Retina (tissue), 1 donor: ENCODE measurements at regions not wholly inside any gene's neighbourhood (a gene's known extent, or its start where the extent isn't known, plus 50 kb on each side); places are given as distances from the start of the nearest gene placed in this dataset.

Experiments used
- DNase-seq: peaks from one replicate; pipeline ENCODE4 v3.0.0-alpha.2; 2016

GRCh38 chr5:98638111-98638510 is 135.4 kb upstream of the RGMB start:
- no peak for DNase-seq

- no peak for DNase-seq
These were observed 134.8 kb upstream of the RGMB start for GRCh38 chr5:98638701-98639100.

- DNase-seq: no peak
These were observed 134.2 kb upstream of the RGMB start for GRCh38 chr5:98639274-98639673.

GRCh38 chr5:98641671-98642070 is 131.8 kb upstream of the RGMB start:
- no peak for DNase-seq

GRCh38 chr5:98643569-98643968 is 129.9 kb upstream of the RGMB start:
- no peak for DNase-seq

GRCh38 chr5:98651715-98652114 is 121.7 kb upstream of the RGMB start:
- DNase-seq: no peak

GRCh38 chr5:98656125-98656795 is 117.2 kb upstream of the RGMB start:
- no peak for DNase-seq

GRCh38 chr5:98656796-98657195 is 116.7 kb upstream of the RGMB start:
- DNase-seq: no peak

- DNase-seq: no peak
These were observed 115.9 kb upstream of the RGMB start for GRCh38 chr5:98657559-98657958.

- no peak for DNase-seq
These were observed 109.9 kb upstream of the RGMB start for GRCh38 chr5:98663521-98663920.

- no peak for DNase-seq
These were observed 108.7 kb upstream of the RGMB start for GRCh38 chr5:98664736-98665135.

- no peak for DNase-seq
These were observed 93.5 kb upstream of the RGMB start for GRCh38 chr5:98679963-98680362.

- no peak for DNase-seq
These were observed 83.5 kb upstream of the RGMB start for GRCh38 chr5:98690002-98690401.

- DNase-seq: no peak
These were observed 78.6 kb upstream of the RGMB start for GRCh38 chr5:98694902-98695301.

GRCh38 chr5:98698359-98698758 is 75.1 kb upstream of the RGMB start:
- no peak for DNase-seq

GRCh38 chr5:98700730-98701129 is 72.7 kb upstream of the RGMB start:
- DNase-seq: no peak

- DNase-seq: no peak
These were observed 67.6 kb upstream of the RGMB start for GRCh38 chr5:98705841-98706240.

- DNase-seq: no peak
These were observed 63.8 kb upstream of the RGMB start for GRCh38 chr5:98709681-98710080.

- no peak for DNase-seq
These were observed 60.4 kb upstream of the RGMB start for GRCh38 chr5:98713027-98713426.

GRCh38 chr5:98713856-98714255 is 59.6 kb upstream of the RGMB start:
- DNase-seq: no peak

- no peak for DNase-seq
These were observed 58.7 kb upstream of the RGMB start for GRCh38 chr5:98714710-98715288.

- DNase-seq: no peak
These were observed 52.1 kb upstream of the RGMB start for GRCh38 chr5:98721231-98721928.

- no peak for DNase-seq
These were observed 51.3 kb upstream of the RGMB start for GRCh38 chr5:98722188-98722587.

- DNase-seq: no peak
These were observed 50.4 kb upstream of the RGMB start for GRCh38 chr5:98723061-98723460.
